ENCODE measurements at regions not wholly inside any gene's neighbourhood (a gene's known extent, or its start where the extent isn't known, plus 50 kb on each side); places are given as distances from the start of the nearest gene placed in this dataset.

GRCh38 chr21:45338311-45339017 lies 50.8 kb upstream of the POFUT2 start:
- TF ChIP-seq CTCF (conservative IDR thresholded peaks at IDR 0.05; ENCODE audit: low read depth, low read length): no peak
- no peak for DNase-seq (ENCODE audit: low read depth)
- no peak overlapping the region for H3K4me3 ChIP-seq (ENCODE audit: low read depth, low read length)

GRCh38 chr21:45339421-45340402 lies 52.0 kb upstream of the POFUT2 start:
- no peak overlapping the region for H3K4me3 ChIP-seq (ENCODE audit: low read depth, low read length)
- TF ChIP-seq CTCF (conservative IDR thresholded peaks at IDR 0.05; ENCODE audit: low read depth, low read length): no peak
- DNase-seq (ENCODE audit: low read depth): no peak

- no peak overlapping the region for H3K4me3 ChIP-seq (ENCODE audit: low read depth, low read length)
- TF ChIP-seq CTCF (conservative IDR thresholded peaks at IDR 0.05; ENCODE audit: low read depth, low read length): no peak
- DNase-seq (ENCODE audit: low read depth): no peak
Measured at GRCh38 chr21:45340515-45340914, 52.8 kb upstream of the POFUT2 start.

- DNase-seq (ENCODE audit: low read depth): no peak
- no peak overlapping the region for H3K4me3 ChIP-seq (ENCODE audit: low read depth, low read length)
- TF ChIP-seq CTCF (conservative IDR thresholded peaks at IDR 0.05; ENCODE audit: low read depth, low read length): no peak
Measured at GRCh38 chr21:45341261-45341660, 53.6 kb upstream of the POFUT2 start.

- no peak for TF ChIP-seq CTCF (conservative IDR thresholded peaks at IDR 0.05; ENCODE audit: low read depth, low read length)
- H3K4me3 ChIP-seq (ENCODE audit: low read depth, low read length): no peak overlapping the region
- peak; percentile 68 for DNase-seq (ENCODE audit: low read depth)
Measured at GRCh38 chr21:45341779-45342178, 54.1 kb upstream of the POFUT2 start.

GRCh38 chr21:45343891-45344290 lies 56.2 kb upstream of the POFUT2 start:
- H3K4me3 ChIP-seq (ENCODE audit: low read depth, low read length): no peak overlapping the region
- TF ChIP-seq CTCF (conservative IDR thresholded peaks at IDR 0.05; ENCODE audit: low read depth, low read length): no peak
- no peak for DNase-seq (ENCODE audit: low read depth)
